B cell (primary cell): ENCODE measurements at regions not wholly inside any gene's neighbourhood (a gene's known extent, or its start where the extent isn't known, plus 50 kb on each side); places are given as distances from the start of the nearest gene placed in this dataset.

ENCODE experiments used
- EZH2 ChIP-seq: IDR thresholded peaks from 2 replicates; pipeline ENCODE4 v1.6.1; 2012; ENCODE audit warnings: borderline replicate concordance, low read depth, mild to moderate bottlenecking, moderate library complexity, low read length; ENCODE audit not compliant: insufficient read depth, poor library complexity, severe bottlenecking
- TF ChIP-seq, protein P1 (sequence below): fragments of 200-600 bp; IDR thresholded peaks from one replicate; pipeline ENCODE4 v1.8.0; 2022; ENCODE audit warnings: antibody characterized with exemption, mild to moderate bottlenecking

DNA sequence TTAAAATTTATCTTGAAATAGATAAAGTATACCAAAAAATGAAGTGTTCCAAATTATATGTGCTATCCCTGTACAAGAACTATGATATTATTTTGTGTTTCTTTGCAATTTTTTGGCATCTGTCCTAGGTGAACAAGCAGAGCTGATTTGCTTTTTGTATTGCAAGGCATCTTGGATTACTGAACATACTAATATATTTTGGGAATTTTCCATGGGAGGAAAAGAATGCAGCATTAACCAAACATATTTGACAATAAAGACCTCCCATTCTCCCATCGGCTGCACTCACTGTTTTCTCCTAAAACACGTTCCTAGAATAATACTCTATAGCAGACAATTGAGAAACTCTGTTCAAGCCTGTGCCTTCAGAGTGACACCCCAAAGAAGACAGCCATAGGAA lies 265.1 kb upstream of the ALCAM start:
- TF ChIP-seq, protein P1, sequence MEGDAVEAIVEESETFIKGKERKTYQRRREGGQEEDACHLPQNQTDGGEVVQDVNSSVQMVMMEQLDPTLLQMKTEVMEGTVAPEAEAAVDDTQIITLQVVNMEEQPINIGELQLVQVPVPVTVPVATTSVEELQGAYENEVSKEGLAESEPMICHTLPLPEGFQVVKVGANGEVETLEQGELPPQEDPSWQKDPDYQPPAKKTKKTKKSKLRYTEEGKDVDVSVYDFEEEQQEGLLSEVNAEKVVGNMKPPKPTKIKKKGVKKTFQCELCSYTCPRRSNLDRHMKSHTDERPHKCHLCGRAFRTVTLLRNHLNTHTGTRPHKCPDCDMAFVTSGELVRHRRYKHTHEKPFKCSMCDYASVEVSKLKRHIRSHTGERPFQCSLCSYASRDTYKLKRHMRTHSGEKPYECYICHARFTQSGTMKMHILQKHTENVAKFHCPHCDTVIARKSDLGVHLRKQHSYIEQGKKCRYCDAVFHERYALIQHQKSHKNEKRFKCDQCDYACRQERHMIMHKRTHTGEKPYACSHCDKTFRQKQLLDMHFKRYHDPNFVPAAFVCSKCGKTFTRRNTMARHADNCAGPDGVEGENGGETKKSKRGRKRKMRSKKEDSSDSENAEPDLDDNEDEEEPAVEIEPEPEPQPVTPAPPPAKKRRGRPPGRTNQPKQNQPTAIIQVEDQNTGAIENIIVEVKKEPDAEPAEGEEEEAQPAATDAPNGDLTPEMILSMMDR, result no peak
- no peak for TF ChIP-seq EZH2
